HG02840 (cell line): ENCODE measurements at regions not wholly inside any gene's neighbourhood (a gene's known extent, or its start where the extent isn't known, plus 50 kb on each side); places are given as distances from the start of the nearest gene placed in this dataset.
"Not testable (repeated sequence)": the region's sequence is repeated elsewhere in the genome, so short reads cannot be mapped to it uniquely, and the experiment has no call there.

ENCODE experiments used
- ATAC-seq: cut with Tn5 transposase; IDR thresholded peaks from one replicate; pipeline ENCODE4 v1.9.1; 2021; ENCODE audit warnings: mild to moderate bottlenecking, moderate library complexity, moderate number of reproducible peaks; ENCODE audit not compliant: unreplicated experiment, low FRiP score

DNA sequence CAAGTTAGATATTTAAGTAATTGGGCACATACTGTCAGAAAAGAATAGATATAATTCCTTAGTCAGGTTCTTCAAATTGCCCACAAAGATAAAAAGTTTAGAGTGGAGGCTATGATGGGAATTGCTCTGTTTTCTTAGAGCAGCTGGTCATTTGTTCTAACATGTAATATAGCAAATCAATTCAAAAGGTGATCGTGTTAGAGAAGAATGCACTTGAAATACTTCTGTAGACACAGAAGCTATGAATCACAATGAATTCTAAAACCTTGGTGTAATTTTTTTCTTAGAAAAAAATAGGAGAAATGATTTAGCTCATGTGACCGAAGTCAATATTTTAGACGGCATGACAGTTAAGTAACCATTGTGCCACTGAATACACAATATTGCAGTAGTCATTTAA lies 918.1 kb upstream of the LRATD1 start:
- ATAC-seq: no peak

- no peak for ATAC-seq
Measured at GRCh38 chr2:13725945-13726344, 906.6 kb upstream of the LRATD1 start.

DNA sequence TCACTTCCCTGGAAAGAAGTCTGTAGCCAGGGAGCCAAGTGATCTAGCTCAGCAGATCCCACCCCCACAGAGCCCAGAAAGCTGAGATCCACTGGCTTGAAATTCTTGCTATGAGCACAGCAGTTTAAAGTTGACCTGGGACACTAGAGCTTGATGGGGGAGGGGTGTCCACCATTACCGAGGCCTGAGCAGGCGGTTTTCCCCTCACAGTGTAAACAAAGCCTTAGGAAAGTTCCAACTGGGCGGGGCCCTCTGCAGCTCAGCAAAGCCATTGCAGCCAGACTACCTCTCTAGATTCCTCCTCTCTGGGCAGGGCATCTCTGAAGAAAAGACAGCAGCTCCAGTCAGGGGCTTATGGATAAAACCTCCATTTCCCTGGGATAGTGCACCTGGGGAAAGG lies 887.2 kb upstream of the LRATD1 start:
- no peak for ATAC-seq

- ATAC-seq: no peak
Measured at GRCh38 chr2:13751955-13752354, 880.6 kb upstream of the LRATD1 start.

GRCh38 chr2:13758412-13758811 lies 874.1 kb upstream of the LRATD1 start:
- no peak for ATAC-seq

DNA sequence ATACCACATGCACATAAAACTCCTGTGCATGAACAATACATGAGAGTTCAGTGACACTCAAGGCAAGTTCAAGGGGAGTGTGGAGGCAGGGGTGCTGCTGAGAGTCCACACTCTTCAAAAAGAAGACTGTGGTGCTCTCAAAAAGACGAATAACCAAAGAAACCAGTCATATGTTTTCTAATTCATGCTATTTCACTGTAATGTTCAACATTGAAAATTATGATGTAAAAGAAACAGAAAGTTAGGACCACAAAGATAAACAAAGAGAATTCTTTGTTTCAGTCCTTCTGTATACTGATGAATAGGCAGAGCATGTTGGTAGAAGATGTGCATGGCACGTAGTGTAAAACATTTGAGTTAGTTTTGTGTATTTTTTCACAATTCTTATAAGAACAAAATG lies 864.2 kb upstream of the LRATD1 start:
- no peak for ATAC-seq

DNA sequence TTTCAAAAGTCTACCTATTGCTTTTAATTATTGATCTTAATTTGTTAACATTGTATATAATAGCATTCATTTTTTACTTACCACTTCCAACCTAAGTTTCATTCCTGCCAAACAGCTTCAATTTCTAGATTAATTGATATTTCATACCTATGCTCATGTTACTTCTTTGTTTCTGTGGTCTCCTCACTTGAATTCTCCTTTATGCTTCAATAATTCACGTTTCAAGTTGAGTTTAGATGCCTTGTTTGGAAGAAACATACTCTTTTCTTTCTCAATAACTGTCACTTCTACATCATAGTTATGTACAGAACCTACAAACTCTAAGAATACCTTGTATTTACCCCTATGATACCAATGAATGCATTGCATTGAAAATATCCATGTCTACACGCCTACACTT lies 862.2 kb upstream of the LRATD1 start:
- ATAC-seq: no peak

DNA sequence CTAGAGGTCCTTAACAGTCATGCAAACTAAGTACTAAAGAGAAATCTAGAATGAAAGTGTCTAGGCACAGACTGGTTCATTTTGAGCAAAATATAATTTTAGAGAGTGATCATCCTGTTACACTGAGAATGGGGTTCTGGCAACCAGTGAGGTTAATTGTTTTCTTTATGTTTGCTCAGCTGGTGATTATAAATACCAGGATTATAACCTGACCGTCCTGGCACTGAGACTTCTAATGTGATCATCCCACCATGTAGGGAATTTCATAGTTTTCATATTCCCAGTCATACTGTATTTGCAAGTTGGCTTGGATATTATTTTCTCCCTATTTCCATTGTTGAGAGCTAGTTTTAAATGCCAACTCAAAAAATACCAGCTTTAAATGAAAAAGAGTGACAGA lies 852.5 kb upstream of the LRATD1 start:
- no peak for ATAC-seq

- no peak for ATAC-seq
Measured at GRCh38 chr2:13791019-13791547, 841.4 kb upstream of the LRATD1 start.

GRCh38 chr2:13806539-13806938 lies 826.0 kb upstream of the LRATD1 start:
- ATAC-seq: no peak

DNA sequence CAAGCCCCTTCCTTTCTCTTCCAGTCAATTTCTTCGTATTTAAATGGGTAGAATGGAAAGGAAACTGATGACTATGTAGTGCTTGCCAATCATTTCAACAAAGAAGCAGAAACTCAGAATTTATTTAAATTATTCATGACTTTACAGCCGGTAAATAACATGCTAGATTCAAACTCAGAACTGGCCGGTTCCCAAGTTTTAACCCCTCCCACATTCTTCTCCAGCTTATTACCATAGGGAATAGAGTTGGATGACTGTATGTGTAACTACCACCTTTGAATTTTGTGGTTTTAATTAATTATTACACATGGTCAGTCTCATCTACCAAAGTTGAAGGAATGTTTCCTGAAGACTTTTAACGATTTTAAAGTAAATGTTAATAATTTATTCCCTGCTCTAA lies 819.3 kb upstream of the LRATD1 start:
- ATAC-seq: no peak

DNA sequence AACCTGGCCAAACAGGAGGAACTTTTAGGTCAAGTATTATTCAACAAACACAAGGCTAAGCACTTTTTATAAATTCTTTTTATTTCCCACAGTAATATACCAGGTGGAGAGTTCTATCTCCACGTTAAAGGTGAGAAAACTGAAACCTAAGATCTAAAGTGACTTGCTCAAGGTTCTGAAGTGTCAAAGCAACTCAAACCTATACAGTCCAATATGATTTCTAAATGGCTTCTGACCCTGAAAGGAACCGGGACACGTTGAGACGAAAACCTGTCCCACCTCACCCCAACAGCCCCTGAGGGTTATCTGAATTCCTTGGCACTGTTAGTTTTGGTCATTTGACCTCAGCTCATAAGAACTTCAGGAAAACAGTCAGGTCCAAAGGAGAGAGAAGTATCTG lies 814.5 kb upstream of the LRATD1 start:
- ATAC-seq: no peak

DNA sequence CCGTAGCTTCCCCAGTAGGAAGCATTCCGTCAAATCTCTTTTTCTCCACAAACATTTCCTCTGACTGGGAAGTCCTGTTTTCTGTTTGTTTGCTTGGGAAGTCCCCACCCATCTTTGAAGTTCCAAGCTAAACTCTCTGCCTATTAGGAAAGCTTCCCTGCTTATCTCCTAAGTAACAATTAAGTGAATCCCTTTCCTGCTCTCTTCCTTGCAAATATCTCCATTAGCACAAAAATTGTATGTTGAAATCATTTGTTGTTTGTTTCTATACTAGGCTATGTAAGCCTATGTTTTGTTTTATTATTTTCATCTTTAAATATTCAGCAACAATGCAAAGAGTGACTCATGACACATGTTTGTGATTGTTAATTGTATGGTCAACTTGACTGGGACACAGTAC lies 812.6 kb upstream of the LRATD1 start:
- no peak for ATAC-seq

GRCh38 chr2:13821255-13821880 lies 811.1 kb upstream of the LRATD1 start:
- ATAC-seq: no peak

DNA sequence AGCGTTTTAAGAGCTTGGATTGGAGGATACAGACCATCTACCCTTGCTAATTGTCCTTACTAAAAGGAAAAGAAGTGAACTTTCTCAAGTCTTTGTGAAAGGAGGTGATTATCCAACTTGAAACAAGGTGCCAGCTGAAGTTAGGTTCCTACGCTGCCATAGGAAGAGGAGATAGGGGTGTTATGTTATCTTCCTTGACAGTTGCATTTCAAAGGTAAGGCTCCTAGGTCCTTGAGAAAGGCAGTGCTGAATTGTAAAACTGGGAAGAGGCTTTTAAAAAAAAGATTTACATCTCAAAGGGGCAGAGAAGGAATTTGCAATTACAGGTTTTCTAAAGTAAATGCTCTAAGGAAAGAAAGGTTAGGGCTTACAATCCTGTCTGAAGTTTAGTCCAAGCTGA lies 810.2 kb upstream of the LRATD1 start:
- no peak for ATAC-seq

GRCh38 chr2:13826314-13826853 lies 806.1 kb upstream of the LRATD1 start:
- ATAC-seq: no peak

DNA sequence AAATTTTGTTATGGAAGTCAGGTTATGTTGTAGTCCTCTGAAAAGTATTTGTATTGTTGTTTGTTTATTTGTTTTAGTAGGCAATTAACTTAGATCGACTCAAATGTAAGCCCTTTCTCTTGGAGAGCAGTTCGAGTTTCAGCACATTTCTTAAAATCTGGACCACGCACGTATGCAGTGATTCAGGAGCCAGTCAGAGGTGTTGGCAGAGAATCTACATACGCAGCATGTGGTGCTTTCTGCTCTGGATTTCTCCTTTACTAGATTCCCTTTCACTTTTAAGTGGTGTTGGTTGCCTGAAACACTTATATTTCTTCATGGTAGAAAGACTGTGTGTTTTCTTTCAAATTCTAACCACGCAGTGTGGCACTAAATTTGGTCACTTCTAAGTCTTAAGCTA lies 773.9 kb upstream of the LRATD1 start:
- no peak for ATAC-seq

- not testable (repeated sequence) for ATAC-seq
Measured at GRCh38 chr2:13868275-13868674, 764.2 kb upstream of the LRATD1 start.

GRCh38 chr2:13876491-13877037 lies 756.0 kb upstream of the LRATD1 start:
- ATAC-seq: no peak

- no peak for ATAC-seq
Measured at GRCh38 chr2:13877571-13877970, 754.9 kb upstream of the LRATD1 start.

- ATAC-seq: no peak
Measured at GRCh38 chr2:13884291-13884976, 748.1 kb upstream of the LRATD1 start.

GRCh38 chr2:13901526-13901925 lies 731.0 kb upstream of the LRATD1 start:
- no peak for ATAC-seq
